Transverse colon (tissue), 4 donors: ENCODE measurements at regions not wholly inside any gene's neighbourhood (a gene's known extent, or its start where the extent isn't known, plus 50 kb on each side); places are given as distances from the start of the nearest gene placed in this dataset.
A peak's percentile ranks its signal among the peaks of the same experiment; 100 is the strongest.

Source experiments
- DNase-seq: peaks from one replicate; pipeline ENCODE4 v3.0.0-alpha.2; 2019
- H3K27ac ChIP-seq, 4 donors: fragments of 200-600 bp; sonication (generic); 2 replicates each; pipeline ENCODE4 v1.5.1; 2016 to 2018; ENCODE audit warnings: inconsistent platforms in 4 of 4
- H3K27me3 ChIP-seq: fragments of 200-600 bp; sonication (generic); 2 replicates; pipeline ENCODE4 v1.5.1; 2017; ENCODE audit warnings: inconsistent platforms
- H3K36me3 ChIP-seq, 4 donors: fragments of 200-600 bp; sonication (generic); 2 replicates each; pipeline ENCODE4 v1.5.1; 2017 to 2019; ENCODE audit warnings: inconsistent platforms in 4 of 4
- H3K4me1 ChIP-seq, 4 donors: fragments of 200-600 bp; sonication (generic); 2 replicates each; pipeline ENCODE4 v1.5.1; 2017 to 2020; ENCODE audit warnings: inconsistent platforms in 4 of 4
- H3K4me3 ChIP-seq, 4 donors: fragments of 200-600 bp; sonication (generic); 1 replicate in 1 of 4; 2 replicates in 3 of 4; pipeline versions ENCODE4 v1.5.1 to v1.6.1; 2017 to 2019; ENCODE audit warnings: inconsistent platforms in 4 of 4
- H3K9me3 ChIP-seq, 2 donors: fragments of 200-600 bp; sonication (generic); 2 replicates each; pipeline ENCODE4 v1.5.1; 2017 to 2019; ENCODE audit warnings: inconsistent platforms in 2 of 2
- CTCF ChIP-seq, 5 experiments: fragments of 200-600 bp in 3 of 5; fragments of 450-650 bp in 2 of 5; sonication (generic) in 3 of 5; IDR thresholded peaks; 1 replicate in 2 of 5; 2 replicates in 3 of 5; pipeline ENCODE4 v1.5.1; 2016 to 2017; ENCODE audit warnings: antibody characterized with exemption in 5 of 5, inconsistent platforms in 3 of 5, mild to moderate bottlenecking in 2 of 5, moderate library complexity in 1 of 5
- EP300 ChIP-seq: sonication (generic); formaldehyde crosslinking; IDR thresholded peaks from one replicate; pipeline ENCODE4 v1.6.1; 2017; ENCODE audit warnings: antibody characterized with exemption, low read depth
- POLR2A ChIP-seq: fragments of 450-650 bp; IDR thresholded peaks from one replicate; pipeline ENCODE4 v1.6.1; 2016; ENCODE audit warnings: antibody characterized with exemption, mild to moderate bottlenecking, moderate library complexity
- POLR2AphosphoS5 ChIP-seq, 3 donors: sonication (generic); formaldehyde crosslinking; IDR thresholded peaks; one replicate each; pipeline ENCODE4 v1.6.1; 2016; ENCODE audit warnings: antibody characterized with exemption in 3 of 3
- WGBS, 2 donors: methylation state at CpG; one replicate each; pipeline ENCODE4 v1.1.5; 2018; ENCODE audit warnings: low coverage in 1 of 2; 5-methylcytosine and 5-hydroxymethylcytosine counted together
- in situ Hi-C, 4 donors: fragments of 200-750 bp; cut with MboI; loops; one replicate each; pipeline versions ENCODE4 v1.15.0 to v1.15.1; 2017; ENCODE audit warnings: low sequenced_read_pairs in 3 of 4, low pct_ligation_motif_present in 1 of 4, low pct_unique_long_range_greater_than_20kb in 1 of 4
- intact Hi-C: fragments of 100-400 bp; cut with DNase I; formaldehyde crosslinking; loops from one replicate; pipeline ENCODE4 v1.15.1; 2023; ENCODE audit warnings: low total_unique reads

- intact Hi-C loops (no loop called here), in situ Hi-C loops (no loop called here)
- no peaks in the 10 kb centered on the region for H3K4me1 ChIP-seq
- no peak overlapping the region for H3K4me3 ChIP-seq
- H3K36me3 ChIP-seq = no peaks in the 10 kb centered on the region
- no peak overlapping the region for H3K27ac ChIP-seq
- no peaks in the 10 kb centered on the region for H3K27me3 ChIP-seq
- no peak for DNase-seq
- 49 to 70% methylated on average over 3 of the region's 3 CpGs for WGBS, 2 donors
- no peaks in the 10 kb centered on the region for H3K9me3 ChIP-seq
- no peak for TF ChIP-seq EP300
- no peak for TF ChIP-seq POLR2AphosphoS5 (IDR thresholded peaks at IDR 0.05)
- no peak for TF ChIP-seq CTCF (IDR thresholded peaks at IDR 0.05)
- TF ChIP-seq POLR2A = no peak
Observed at GRCh38 chr13:80642641-80643040, 301.7 kb upstream of the SPRY2 start.

- H3K9me3 ChIP-seq = no peaks in the 10 kb centered on the region
- WGBS, 2 donors = 84 to 93% methylated on average over 1 of the region's 1 CpG
- DNase-seq = no peak
- H3K4me3 ChIP-seq = no peak overlapping the region
- no peaks in the 10 kb centered on the region for H3K36me3 ChIP-seq
- no peak for TF ChIP-seq CTCF (IDR thresholded peaks at IDR 0.05)
- TF ChIP-seq POLR2A = no peak
- TF ChIP-seq POLR2AphosphoS5 (IDR thresholded peaks at IDR 0.05) = no peak
- intact Hi-C loops (no loop called here), in situ Hi-C loops (no loop called here)
- H3K4me1 ChIP-seq = no peaks in the 10 kb centered on the region
- H3K27ac ChIP-seq = no peak overlapping the region
- H3K27me3 ChIP-seq = no peaks in the 10 kb centered on the region
Observed at GRCh38 chr13:80633251-80633650, 292.3 kb upstream of the SPRY2 start.

GRCh38 chr13:80630685-80631121 lies 289.8 kb upstream of the SPRY2 start:
- Histone ChIP-seq H3K9me3 (no peaks in the 10 kb centered on the region), H3K27ac (peak overlapping the region in 1 of 4 donors; percentile 8), H3K36me3 (no peaks in the 10 kb centered on the region), H3K4me1 (no peaks in the 10 kb centered on the region), H3K27me3 (no peaks in the 10 kb centered on the region), H3K4me3 (no peak overlapping the region)
- in situ Hi-C loops (no loop called here), intact Hi-C loops (no loop called here)
- WGBS, 2 donors = 78 to 90% methylated on average over 3 of the region's 3 CpGs
- no peak for DNase-seq
- TF ChIP-seq EP300 (no peak), CTCF (IDR thresholded peaks at IDR 0.05) (no peak), POLR2A (no peak), POLR2AphosphoS5 (IDR thresholded peaks at IDR 0.05) (peak; percentile 23 to 59 (median 33))

- DNase-seq = no peak
- intact Hi-C loops (no loop called here), in situ Hi-C loops (no loop called here)
- Histone ChIP-seq H3K36me3 (no peaks in the 10 kb centered on the region), H3K4me3 (no peak overlapping the region), H3K27ac (no peak overlapping the region), H3K4me1 (no peaks in the 10 kb centered on the region), H3K9me3 (no peaks in the 10 kb centered on the region), H3K27me3 (no peaks in the 10 kb centered on the region)
- WGBS, 2 donors = 0 to 82% methylated on average over 1 of the region's 1 CpG
- TF ChIP-seq EP300 = no peak
- no peak for TF ChIP-seq POLR2A
- no peak for TF ChIP-seq CTCF (IDR thresholded peaks at IDR 0.05)
- no peak for TF ChIP-seq POLR2AphosphoS5 (IDR thresholded peaks at IDR 0.05)
Observed at GRCh38 chr13:80618781-80619180, 277.9 kb upstream of the SPRY2 start.
